ENCODE measurements at regions not wholly inside any gene's neighbourhood (a gene's known extent, or its start where the extent isn't known, plus 50 kb on each side); places are given as distances from the start of the nearest gene placed in this dataset.

- no peak overlapping the region for H3K27ac ChIP-seq
- no peak for TF ChIP-seq CTCF (conservative IDR thresholded peaks at IDR 0.05)
These were observed 63.2 kb upstream of the CDH12 start for GRCh38 chr5:22916393-22916792.

GRCh38 chr5:22911019-22911418, 57.9 kb upstream of the CDH12 start:
- H3K27ac ChIP-seq, result no peak overlapping the region
- no peak for TF ChIP-seq CTCF (conservative IDR thresholded peaks at IDR 0.05)

- TF ChIP-seq CTCF (conservative IDR thresholded peaks at IDR 0.05), result no peak
- no peak overlapping the region for H3K27ac ChIP-seq
These were observed 57.4 kb upstream of the CDH12 start for GRCh38 chr5:22910523-22910922.

- no peak for TF ChIP-seq CTCF (conservative IDR thresholded peaks at IDR 0.05)
- no peak overlapping the region for H3K27ac ChIP-seq
These were observed 55.4 kb upstream of the CDH12 start for GRCh38 chr5:22908586-22908985.

GRCh38 chr5:22908129-22908528, 55.0 kb upstream of the CDH12 start:
- TF ChIP-seq CTCF (conservative IDR thresholded peaks at IDR 0.05), result no peak
- H3K27ac ChIP-seq, result no peak overlapping the region
